Endothelial cell (in vitro differentiated cells): ENCODE measurements at regions not wholly inside any gene's neighbourhood (a gene's known extent, or its start where the extent isn't known, plus 50 kb on each side); places are given as distances from the start of the nearest gene placed in this dataset.

Source experiments
- DNase-seq: peaks from one replicate; pipeline ENCODE4 v3.0.0; 2021; ENCODE audit warnings: low spot score
- H3K27ac Mint-ChIP-seq: one replicate; pipeline ENCODE4 v1.8.0; 2021; ENCODE audit warnings: mixed read lengths, inconsistent platforms; ENCODE audit not compliant: unreplicated experiment
- H3K27me3 Mint-ChIP-seq: one replicate; pipeline ENCODE4 v1.8.0; 2021; ENCODE audit warnings: mild to moderate bottlenecking, moderate library complexity, mixed read lengths, inconsistent platforms; ENCODE audit not compliant: unreplicated experiment
- H3K36me3 Mint-ChIP-seq: one replicate; pipeline ENCODE4 v1.8.0; 2021; ENCODE audit warnings: mild to moderate bottlenecking, low read depth, mixed read lengths, inconsistent platforms; ENCODE audit not compliant: unreplicated experiment
- H3K4me1 Mint-ChIP-seq: one replicate; pipeline ENCODE4 v1.8.0; 2021; ENCODE audit warnings: mild to moderate bottlenecking, mixed read lengths, inconsistent platforms; ENCODE audit not compliant: unreplicated experiment
- H3K4me3 Mint-ChIP-seq: one replicate; pipeline ENCODE4 v1.8.0; 2021; ENCODE audit warnings: mild to moderate bottlenecking, mixed read lengths, inconsistent platforms; ENCODE audit not compliant: unreplicated experiment
- H3K9me3 Mint-ChIP-seq: one replicate; pipeline ENCODE4 v1.8.0; 2021; ENCODE audit warnings: mixed read lengths, inconsistent platforms; ENCODE audit not compliant: unreplicated experiment
- TF ChIP-seq, protein P1 (sequence below): fragments of 200-600 bp; sonication (generic); IDR thresholded peaks from one replicate; pipeline ENCODE4 v1.5.0; 2021; ENCODE audit warnings: antibody characterized with exemption; ENCODE audit not compliant: unreplicated experiment

DNA sequence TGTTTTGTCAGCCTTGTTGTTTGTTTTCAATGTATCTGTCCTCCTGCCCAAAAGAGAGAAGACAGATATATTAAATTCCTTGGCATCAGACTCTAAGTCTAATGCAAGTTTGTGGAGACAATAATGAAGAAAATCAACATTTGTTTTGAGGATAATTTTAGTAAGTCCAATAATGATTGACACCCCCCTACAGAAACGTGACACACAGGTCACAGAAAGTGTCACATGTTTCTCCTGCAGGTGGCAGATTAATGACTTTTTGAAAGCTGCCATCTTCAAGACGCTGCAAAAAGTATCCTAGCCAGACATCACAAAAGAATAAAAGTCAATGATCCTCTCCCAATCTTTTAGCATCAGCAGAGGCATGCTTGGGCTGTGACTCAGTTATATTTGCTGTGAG lies 378.8 kb upstream of the TMPO start:
- Mint-ChIP-seq H3K27me3 (peaks cover 2% of the 10 kb centered on the region), H3K36me3 (no peaks in the 10 kb centered on the region), H3K4me1 (no peaks in the 10 kb centered on the region), H3K9me3 (no peaks in the 10 kb centered on the region), H3K4me3 (no peak overlapping the region), H3K27ac (no peak overlapping the region)
- DNase-seq = no peak
- TF ChIP-seq, protein P1, sequence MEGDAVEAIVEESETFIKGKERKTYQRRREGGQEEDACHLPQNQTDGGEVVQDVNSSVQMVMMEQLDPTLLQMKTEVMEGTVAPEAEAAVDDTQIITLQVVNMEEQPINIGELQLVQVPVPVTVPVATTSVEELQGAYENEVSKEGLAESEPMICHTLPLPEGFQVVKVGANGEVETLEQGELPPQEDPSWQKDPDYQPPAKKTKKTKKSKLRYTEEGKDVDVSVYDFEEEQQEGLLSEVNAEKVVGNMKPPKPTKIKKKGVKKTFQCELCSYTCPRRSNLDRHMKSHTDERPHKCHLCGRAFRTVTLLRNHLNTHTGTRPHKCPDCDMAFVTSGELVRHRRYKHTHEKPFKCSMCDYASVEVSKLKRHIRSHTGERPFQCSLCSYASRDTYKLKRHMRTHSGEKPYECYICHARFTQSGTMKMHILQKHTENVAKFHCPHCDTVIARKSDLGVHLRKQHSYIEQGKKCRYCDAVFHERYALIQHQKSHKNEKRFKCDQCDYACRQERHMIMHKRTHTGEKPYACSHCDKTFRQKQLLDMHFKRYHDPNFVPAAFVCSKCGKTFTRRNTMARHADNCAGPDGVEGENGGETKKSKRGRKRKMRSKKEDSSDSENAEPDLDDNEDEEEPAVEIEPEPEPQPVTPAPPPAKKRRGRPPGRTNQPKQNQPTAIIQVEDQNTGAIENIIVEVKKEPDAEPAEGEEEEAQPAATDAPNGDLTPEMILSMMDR = no peak

DNA sequence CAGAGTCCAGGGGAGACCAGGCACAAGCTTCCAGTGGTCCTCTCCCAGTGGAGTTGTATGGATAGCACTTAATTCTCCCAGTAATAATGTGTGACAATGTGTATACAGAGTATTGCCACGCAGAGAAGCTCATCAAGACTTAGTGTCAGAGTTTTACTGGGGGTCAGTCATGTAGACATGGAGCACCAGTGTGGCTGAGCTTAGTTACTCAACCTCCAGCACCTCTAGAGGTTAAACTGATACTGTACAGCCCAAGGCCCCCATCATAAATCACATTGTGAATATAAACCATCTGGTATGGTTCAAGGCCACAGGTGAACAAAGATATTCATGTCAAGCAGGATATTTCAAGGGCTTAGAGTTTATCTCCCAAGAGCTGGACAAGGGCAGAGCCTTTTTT lies 378.1 kb upstream of the TMPO start:
- no peak for DNase-seq
- Mint-ChIP-seq H3K36me3 (no peaks in the 10 kb centered on the region), H3K9me3 (no peaks in the 10 kb centered on the region), H3K27me3 (peaks cover 2% of the 10 kb centered on the region), H3K4me3 (no peak overlapping the region), H3K4me1 (no peaks in the 10 kb centered on the region), H3K27ac (no peak overlapping the region)
- TF ChIP-seq, protein P1 = no peak

DNA sequence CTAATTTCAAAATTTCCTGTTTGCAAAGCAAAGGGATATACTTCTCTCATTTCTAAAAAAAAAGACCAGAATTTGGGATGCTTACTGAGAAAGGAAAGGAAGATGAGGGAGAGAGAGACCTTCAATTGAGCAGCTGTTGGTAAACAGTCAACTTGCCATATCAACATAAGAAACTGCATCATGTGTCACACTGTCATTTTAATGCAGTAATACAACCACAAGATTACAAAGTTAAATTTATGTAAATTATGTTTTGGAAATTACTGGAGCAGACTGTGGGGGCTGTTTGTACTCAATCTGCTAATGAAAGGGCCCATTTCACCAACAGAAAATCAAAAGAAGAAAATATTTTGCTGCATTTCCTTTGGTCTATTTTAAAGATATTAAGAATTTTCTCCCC lies 370.4 kb upstream of the TMPO start:
- no peak for DNase-seq
- H3K36me3 Mint-ChIP-seq = no peaks in the 10 kb centered on the region
- no peak overlapping the region for H3K27ac Mint-ChIP-seq
- no peaks in the 10 kb centered on the region for H3K4me1 Mint-ChIP-seq
- no peaks in the 10 kb centered on the region for H3K9me3 Mint-ChIP-seq
- TF ChIP-seq, protein P1 = no peak
- H3K4me3 Mint-ChIP-seq = no peak overlapping the region
- no peaks in the 10 kb centered on the region for H3K27me3 Mint-ChIP-seq

DNA sequence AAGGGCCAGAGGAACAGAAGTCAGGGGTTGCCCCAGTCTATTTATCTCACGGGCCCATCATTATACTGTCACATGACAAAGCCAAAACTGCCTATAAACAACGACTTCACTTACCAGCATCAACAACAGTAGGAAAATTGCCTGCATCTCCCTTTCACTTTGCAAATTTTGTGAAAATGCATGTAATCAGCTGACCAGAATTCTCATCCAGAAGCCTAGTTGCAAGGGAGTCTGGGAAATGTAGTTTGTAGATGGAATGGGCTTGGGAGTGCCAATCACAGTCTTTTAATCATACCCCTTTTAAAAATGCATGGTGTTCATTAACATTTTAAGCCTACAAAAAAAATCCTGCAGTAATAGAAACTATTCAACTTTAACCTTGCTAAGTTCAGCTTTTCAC lies 369.3 kb upstream of the TMPO start:
- Mint-ChIP-seq H3K4me3 (no peak overlapping the region), H3K9me3 (no peaks in the 10 kb centered on the region), H3K27ac (no peak overlapping the region), H3K4me1 (no peaks in the 10 kb centered on the region), H3K27me3 (no peaks in the 10 kb centered on the region), H3K36me3 (no peaks in the 10 kb centered on the region)
- DNase-seq = no peak
- TF ChIP-seq, protein P1 = no peak

DNA sequence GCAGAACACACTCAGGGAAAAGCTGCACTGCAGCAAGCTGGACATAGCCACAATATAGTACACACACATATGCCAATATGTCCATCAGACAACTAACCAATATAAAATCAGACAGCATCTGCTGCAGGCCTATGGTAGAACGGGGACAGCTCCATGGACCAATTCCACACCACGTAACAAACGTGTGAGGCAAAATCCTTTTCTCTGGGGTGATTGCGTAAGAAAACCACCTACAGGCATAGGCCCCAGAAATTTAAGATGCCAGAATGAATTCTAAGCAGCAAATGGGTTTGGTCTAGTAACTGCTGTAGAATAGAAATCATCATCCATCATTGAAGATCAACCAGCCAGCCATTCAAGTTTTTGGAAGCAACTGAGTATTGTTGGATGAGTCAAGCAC lies 368.9 kb upstream of the TMPO start:
- Mint-ChIP-seq H3K4me3 (no peak overlapping the region), H3K9me3 (no peaks in the 10 kb centered on the region), H3K4me1 (no peaks in the 10 kb centered on the region), H3K27me3 (no peaks in the 10 kb centered on the region), H3K36me3 (no peaks in the 10 kb centered on the region), H3K27ac (no peak overlapping the region)
- TF ChIP-seq, protein P1 = no peak
- DNase-seq = no peak
